Bronchial epithelial cell (primary cell): ENCODE measurements at regions not wholly inside any gene's neighbourhood (a gene's known extent, or its start where the extent isn't known, plus 50 kb on each side); places are given as distances from the start of the nearest gene placed in this dataset.

ENCODE experiments used
- DNase-seq: peaks from one replicate; pipeline ENCODE4 v3.0.0-alpha.2; 2010; ENCODE audit warnings: low read depth
- FAIRE-seq: peaks from 2 replicates; lab custom pipeline; 2011; peaks lifted over from hg19 to GRCh38; lab: Jason Lieb, UNC
- H3K27me3 ChIP-seq: 2 replicates; pipeline ENCODE4 v1.5.1; 2011; ENCODE audit warnings: low read length; ENCODE audit not compliant: control insufficient read depth, insufficient read depth
- H3K36me3 ChIP-seq: 2 replicates; pipeline ENCODE4 v1.5.1; 2011; ENCODE audit warnings: low read length; ENCODE audit not compliant: control insufficient read depth, insufficient read depth
- H3K4me3 ChIP-seq: 2 replicates; pipeline ENCODE4 v1.5.1; 2011; ENCODE audit warnings: mild to moderate bottlenecking, low read depth, low read length, control low read depth
- TF ChIP-seq, protein P1 (sequence below): IDR thresholded peaks from 2 replicates; pipeline ENCODE4 v1.5.1; 2011; ENCODE audit warnings: mild to moderate bottlenecking, moderate library complexity, low read length, control low read depth, inconsistent platforms; ENCODE audit not compliant: insufficient read depth, severe bottlenecking

DNA sequence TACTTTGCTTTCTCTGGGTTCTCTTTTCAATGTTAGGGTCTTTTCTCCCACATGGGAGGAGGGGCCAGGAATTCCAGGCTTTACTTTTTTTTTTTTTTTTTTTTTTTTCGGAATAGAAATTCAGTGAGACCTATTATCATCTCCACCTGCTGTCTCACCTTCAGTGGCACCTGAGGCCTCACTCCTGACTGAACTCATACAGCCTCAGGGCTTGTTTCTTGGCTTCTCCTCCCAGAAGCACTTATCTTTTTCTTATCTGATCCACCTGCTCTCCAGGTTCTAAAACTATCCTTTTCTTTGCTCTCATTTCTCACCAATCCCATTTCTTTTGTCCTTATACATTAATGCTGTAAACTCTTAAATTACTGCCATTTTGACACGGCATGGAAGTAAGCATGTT, 117.3 kb upstream of the PPP3CA start:
- DNase-seq (no peak), FAIRE-seq (no peak)

GRCh38 chr4:101458914-101459313, 111.6 kb upstream of the PPP3CA start:
- no peaks in the 10 kb centered on the region for H3K36me3 ChIP-seq
- FAIRE-seq (no peak), DNase-seq (no peak)
- H3K27me3 ChIP-seq: no peaks in the 10 kb centered on the region
- H3K4me3 ChIP-seq: no peak overlapping the region
- TF ChIP-seq, protein P1, sequence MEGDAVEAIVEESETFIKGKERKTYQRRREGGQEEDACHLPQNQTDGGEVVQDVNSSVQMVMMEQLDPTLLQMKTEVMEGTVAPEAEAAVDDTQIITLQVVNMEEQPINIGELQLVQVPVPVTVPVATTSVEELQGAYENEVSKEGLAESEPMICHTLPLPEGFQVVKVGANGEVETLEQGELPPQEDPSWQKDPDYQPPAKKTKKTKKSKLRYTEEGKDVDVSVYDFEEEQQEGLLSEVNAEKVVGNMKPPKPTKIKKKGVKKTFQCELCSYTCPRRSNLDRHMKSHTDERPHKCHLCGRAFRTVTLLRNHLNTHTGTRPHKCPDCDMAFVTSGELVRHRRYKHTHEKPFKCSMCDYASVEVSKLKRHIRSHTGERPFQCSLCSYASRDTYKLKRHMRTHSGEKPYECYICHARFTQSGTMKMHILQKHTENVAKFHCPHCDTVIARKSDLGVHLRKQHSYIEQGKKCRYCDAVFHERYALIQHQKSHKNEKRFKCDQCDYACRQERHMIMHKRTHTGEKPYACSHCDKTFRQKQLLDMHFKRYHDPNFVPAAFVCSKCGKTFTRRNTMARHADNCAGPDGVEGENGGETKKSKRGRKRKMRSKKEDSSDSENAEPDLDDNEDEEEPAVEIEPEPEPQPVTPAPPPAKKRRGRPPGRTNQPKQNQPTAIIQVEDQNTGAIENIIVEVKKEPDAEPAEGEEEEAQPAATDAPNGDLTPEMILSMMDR: no peak

More for the DNA sequence above, 117.3 kb upstream of the PPP3CA start:
- Histone ChIP-seq H3K4me3 (no peak overlapping the region), H3K36me3 (no peaks in the 10 kb centered on the region), H3K27me3 (no peaks in the 10 kb centered on the region)
- TF ChIP-seq, protein P1: no peak

- DNase-seq (no peak), FAIRE-seq (no peak)
- TF ChIP-seq, protein P1: no peak
- no peaks in the 10 kb centered on the region for H3K27me3 ChIP-seq
- no peak overlapping the region for H3K4me3 ChIP-seq
- H3K36me3 ChIP-seq: no peaks in the 10 kb centered on the region
Measured at GRCh38 chr4:101458473-101458872, 111.1 kb upstream of the PPP3CA start.

DNA sequence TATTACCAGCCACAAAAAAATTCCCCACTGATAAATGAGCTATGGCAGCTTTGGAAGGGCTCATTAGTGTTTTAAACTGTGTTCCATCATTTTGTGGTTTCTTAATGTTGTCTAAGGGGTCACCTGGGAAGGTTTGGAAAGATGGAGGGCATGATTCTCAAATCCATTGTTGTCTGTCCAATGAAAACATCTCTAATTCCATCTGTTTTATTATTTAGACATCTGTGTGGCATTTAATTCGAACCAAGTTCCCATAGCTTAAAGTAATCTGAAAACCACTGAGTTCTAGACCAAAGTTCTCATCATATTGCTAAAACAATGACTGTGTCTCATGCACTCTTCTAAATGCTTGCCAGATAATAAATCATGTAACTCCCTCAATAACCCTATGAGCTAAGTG, 103.8 kb upstream of the PPP3CA start:
- no peaks in the 10 kb centered on the region for H3K36me3 ChIP-seq
- DNase-seq: no peak
- no peaks in the 10 kb centered on the region for H3K27me3 ChIP-seq
- no peak for FAIRE-seq
- TF ChIP-seq, protein P1: no peak
- no peak overlapping the region for H3K4me3 ChIP-seq

GRCh38 chr4:101441446-101441845, 94.1 kb upstream of the PPP3CA start:
- Histone ChIP-seq H3K4me3 (no peak overlapping the region), H3K27me3 (no peaks in the 10 kb centered on the region), H3K36me3 (no peaks in the 10 kb centered on the region)
- DNase-seq (no peak), FAIRE-seq (peak; percentile 83)
- TF ChIP-seq, protein P1: no peak

GRCh38 chr4:101439926-101440325, 92.6 kb upstream of the PPP3CA start:
- TF ChIP-seq, protein P1: no peak
- no peak for DNase-seq
- Histone ChIP-seq H3K36me3 (no peaks in the 10 kb centered on the region), H3K4me3 (no peak overlapping the region), H3K27me3 (no peaks in the 10 kb centered on the region)
- no peak for FAIRE-seq
